ENCODE measurements at regions not wholly inside any gene's neighbourhood (a gene's known extent, or its start where the extent isn't known, plus 50 kb on each side); places are given as distances from the start of the nearest gene placed in this dataset.
"Not testable (repeated sequence)": the region's sequence is repeated elsewhere in the genome, so short reads cannot be mapped to it uniquely, and the experiment has no call there.

- H3K27ac Mint-ChIP-seq: no peak overlapping the region
- peaks cover 38% of the 10 kb centered on the region for H3K27me3 Mint-ChIP-seq (ENCODE audit: low read depth)
- DNase-seq (ENCODE audit: low spot score in 2 of 2, unreplicated experiment in 2 of 2): no peak
- peaks cover 15% of the 10 kb centered on the region for H3K4me1 Mint-ChIP-seq
- no peak overlapping the region for H3K4me3 Mint-ChIP-seq
- TF ChIP-seq, protein P1, sequence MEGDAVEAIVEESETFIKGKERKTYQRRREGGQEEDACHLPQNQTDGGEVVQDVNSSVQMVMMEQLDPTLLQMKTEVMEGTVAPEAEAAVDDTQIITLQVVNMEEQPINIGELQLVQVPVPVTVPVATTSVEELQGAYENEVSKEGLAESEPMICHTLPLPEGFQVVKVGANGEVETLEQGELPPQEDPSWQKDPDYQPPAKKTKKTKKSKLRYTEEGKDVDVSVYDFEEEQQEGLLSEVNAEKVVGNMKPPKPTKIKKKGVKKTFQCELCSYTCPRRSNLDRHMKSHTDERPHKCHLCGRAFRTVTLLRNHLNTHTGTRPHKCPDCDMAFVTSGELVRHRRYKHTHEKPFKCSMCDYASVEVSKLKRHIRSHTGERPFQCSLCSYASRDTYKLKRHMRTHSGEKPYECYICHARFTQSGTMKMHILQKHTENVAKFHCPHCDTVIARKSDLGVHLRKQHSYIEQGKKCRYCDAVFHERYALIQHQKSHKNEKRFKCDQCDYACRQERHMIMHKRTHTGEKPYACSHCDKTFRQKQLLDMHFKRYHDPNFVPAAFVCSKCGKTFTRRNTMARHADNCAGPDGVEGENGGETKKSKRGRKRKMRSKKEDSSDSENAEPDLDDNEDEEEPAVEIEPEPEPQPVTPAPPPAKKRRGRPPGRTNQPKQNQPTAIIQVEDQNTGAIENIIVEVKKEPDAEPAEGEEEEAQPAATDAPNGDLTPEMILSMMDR (IDR thresholded peaks at IDR 0.05; ENCODE audit: unreplicated experiment): no peak
- no peaks in the 10 kb centered on the region for H3K36me3 Mint-ChIP-seq
- H3K9me3 Mint-ChIP-seq: peaks cover 7% of the 10 kb centered on the region
Measured at GRCh38 chr2:238722883-238723282, 125.0 kb upstream of the TWIST2 start.

DNA sequence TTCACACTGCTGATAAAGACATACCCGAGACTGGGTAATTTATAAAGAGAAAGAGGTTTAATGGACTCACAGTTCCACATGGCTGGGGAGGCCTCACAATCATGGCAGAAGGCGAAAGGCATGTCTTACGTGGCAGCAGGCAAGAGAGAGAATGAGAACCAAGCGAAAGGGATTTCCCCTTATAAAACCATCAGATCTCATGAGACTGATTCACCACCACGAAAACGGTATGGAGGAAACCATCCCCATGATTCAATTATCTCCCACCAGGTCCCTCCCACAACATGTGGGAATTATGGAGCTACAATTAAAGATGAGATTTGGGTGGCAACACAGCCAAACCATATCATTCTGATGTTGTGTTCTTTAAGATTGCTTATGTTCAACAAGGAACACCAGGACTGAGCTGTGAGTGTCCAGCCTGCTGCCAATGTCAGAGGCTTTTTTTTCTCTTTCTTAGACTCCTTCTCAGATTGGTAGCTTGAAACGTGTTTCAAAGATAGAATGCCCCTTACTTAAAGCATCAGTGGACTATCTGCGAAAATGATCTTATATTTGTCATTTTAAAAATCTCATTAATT is 124.1 kb upstream of the TWIST2 start:
- Mint-ChIP-seq H3K4me1 (peaks cover 24% of the 10 kb centered on the region), H3K27me3 (ENCODE audit: low read depth) (peaks cover 38% of the 10 kb centered on the region)
- H3K9me3 Mint-ChIP-seq; H3K27ac Mint-ChIP-seq; DNase-seq (ENCODE audit: low spot score in 2 of 2, unreplicated experiment in 2 of 2); H3K36me3 Mint-ChIP-seq; H3K4me3 Mint-ChIP-seq: not testable (repeated sequence)

GRCh38 chr2:238724728-238725127 is 123.2 kb upstream of the TWIST2 start:
- Mint-ChIP-seq H3K4me1 (peaks cover 32% of the 10 kb centered on the region), H3K27ac (no peak overlapping the region), H3K9me3 (peaks cover 7% of the 10 kb centered on the region), H3K27me3 (ENCODE audit: low read depth) (peaks cover 32% of the 10 kb centered on the region), H3K36me3 (no peaks in the 10 kb centered on the region), H3K4me3 (no peak overlapping the region)
- DNase-seq (ENCODE audit: low spot score in 2 of 2, unreplicated experiment in 2 of 2): no peak
- TF ChIP-seq, protein P1 (IDR thresholded peaks at IDR 0.05; ENCODE audit: unreplicated experiment): no peak

- peaks cover 7% of the 10 kb centered on the region for H3K9me3 Mint-ChIP-seq
- peaks cover 29% of the 10 kb centered on the region for H3K27me3 Mint-ChIP-seq (ENCODE audit: low read depth)
- no peak for DNase-seq (ENCODE audit: low spot score in 2 of 2, unreplicated experiment in 2 of 2)
- H3K27ac Mint-ChIP-seq: no peak overlapping the region
- H3K36me3 Mint-ChIP-seq: no peaks in the 10 kb centered on the region
- H3K4me3 Mint-ChIP-seq: no peak overlapping the region
- TF ChIP-seq, protein P1 (IDR thresholded peaks at IDR 0.05; ENCODE audit: unreplicated experiment): no peak
- peaks cover 34% of the 10 kb centered on the region for H3K4me1 Mint-ChIP-seq
Measured at GRCh38 chr2:238725298-238725697, 122.6 kb upstream of the TWIST2 start.

GRCh38 chr2:238726670-238727584 is 121.0 kb upstream of the TWIST2 start:
- no peak overlapping the region for H3K4me3 Mint-ChIP-seq
- H3K27ac Mint-ChIP-seq: peak overlapping the region; percentile 58
- H3K9me3 Mint-ChIP-seq: peaks cover 7% of the 10 kb centered on the region
- TF ChIP-seq, protein P1 (IDR thresholded peaks at IDR 0.05; ENCODE audit: unreplicated experiment): no peak
- H3K27me3 Mint-ChIP-seq (ENCODE audit: low read depth): peaks cover 20% of the 10 kb centered on the region
- peaks cover 34% of the 10 kb centered on the region for H3K4me1 Mint-ChIP-seq
- no peaks in the 10 kb centered on the region for H3K36me3 Mint-ChIP-seq
- no peak for DNase-seq (ENCODE audit: low spot score in 2 of 2, unreplicated experiment in 2 of 2)
